ENCODE measurements at regions not wholly inside any gene's neighbourhood (a gene's known extent, or its start where the extent isn't known, plus 50 kb on each side); places are given as distances from the start of the nearest gene placed in this dataset.

GRCh38 chr2:2739231-2739795 lies 408.2 kb upstream of the MYT1L start:
- Histone ChIP-seq H3K9me3 (no peaks in the 10 kb centered on the region), H3K4me1 (no peaks in the 10 kb centered on the region), H3K27ac (no peak overlapping the region), H3K27me3 (no peaks in the 10 kb centered on the region), H3K4me3 (no peak overlapping the region), H3K36me3 (no peaks in the 10 kb centered on the region)
- TF ChIP-seq POLR2A (IDR thresholded peaks at IDR 0.05): no peak
- no peak for ATAC-seq (ENCODE audit: low FRiP score in 2 of 2)
- no peak for DNase-seq
- WGBS, 2 donors: 85 to 97% methylated on average over 6 to 9 of the region's 9 CpGs

- Histone ChIP-seq H3K9me3 (no peaks in the 10 kb centered on the region), H3K36me3 (no peaks in the 10 kb centered on the region), H3K4me1 (no peaks in the 10 kb centered on the region), H3K4me3 (no peak overlapping the region), H3K27ac (no peak overlapping the region), H3K27me3 (no peaks in the 10 kb centered on the region)
- TF ChIP-seq POLR2AphosphoS5 (IDR thresholded peaks at IDR 0.05) (no peak), CTCF (IDR thresholded peaks at IDR 0.05) (no peak), EP300 (IDR thresholded peaks at IDR 0.05) (no peak), POLR2A (IDR thresholded peaks at IDR 0.05) (no peak)
- DNase-seq (no peak), ATAC-seq (ENCODE audit: low FRiP score in 2 of 2) (no peak)
- WGBS, 2 donors: 64 to 80% methylated on average over 10 to 11 of the region's 11 CpGs
These were observed 407.6 kb upstream of the MYT1L start for GRCh38 chr2:2738684-2739083.

- Histone ChIP-seq H3K9me3 (no peaks in the 10 kb centered on the region), H3K27me3 (no peaks in the 10 kb centered on the region), H3K36me3 (no peaks in the 10 kb centered on the region), H3K4me3 (no peak overlapping the region), H3K27ac (no peak overlapping the region), H3K4me1 (no peaks in the 10 kb centered on the region)
- ATAC-seq (ENCODE audit: low FRiP score in 2 of 2): no peak
- 86 to 87% methylated on average over 11 of the region's 11 CpGs for WGBS, 2 donors
- TF ChIP-seq POLR2AphosphoS5 (IDR thresholded peaks at IDR 0.05): no peak
- no peak for TF ChIP-seq CTCF (IDR thresholded peaks at IDR 0.05)
- no peak for TF ChIP-seq EP300 (IDR thresholded peaks at IDR 0.05)
- TF ChIP-seq POLR2A (IDR thresholded peaks at IDR 0.05): no peak
- no peak for DNase-seq
These were observed 407.2 kb upstream of the MYT1L start for GRCh38 chr2:2738276-2738675.

GRCh38 chr2:2735041-2735440 lies 404.0 kb upstream of the MYT1L start:
- no peaks in the 10 kb centered on the region for H3K9me3 ChIP-seq
- DNase-seq (no peak), ATAC-seq (ENCODE audit: low FRiP score in 2 of 2) (no peak)
- 84 to 88% methylated on average over 7 of the region's 7 CpGs for WGBS, 2 donors
- H3K4me1 ChIP-seq: no peaks in the 10 kb centered on the region
- TF ChIP-seq POLR2AphosphoS5 (IDR thresholded peaks at IDR 0.05) (no peak), CTCF (IDR thresholded peaks at IDR 0.05) (no peak), POLR2A (IDR thresholded peaks at IDR 0.05) (no peak), EP300 (IDR thresholded peaks at IDR 0.05) (no peak)
- H3K27me3 ChIP-seq: no peaks in the 10 kb centered on the region
- no peak overlapping the region for H3K27ac ChIP-seq
- H3K4me3 ChIP-seq: no peak overlapping the region
- no peaks in the 10 kb centered on the region for H3K36me3 ChIP-seq

- Histone ChIP-seq H3K27ac (no peak overlapping the region), H3K36me3 (no peaks in the 10 kb centered on the region), H3K4me3 (no peak overlapping the region), H3K4me1 (no peaks in the 10 kb centered on the region), H3K27me3 (no peaks in the 10 kb centered on the region), H3K9me3 (no peaks in the 10 kb centered on the region)
- WGBS, 2 donors: 70 to 72% methylated on average over 8 to 9 of the region's 9 CpGs
- DNase-seq (no peak), ATAC-seq (ENCODE audit: low FRiP score in 2 of 2) (no peak)
- TF ChIP-seq CTCF (IDR thresholded peaks at IDR 0.05) (no peak), EP300 (IDR thresholded peaks at IDR 0.05) (no peak), POLR2A (IDR thresholded peaks at IDR 0.05) (no peak), POLR2AphosphoS5 (IDR thresholded peaks at IDR 0.05) (no peak)
These were observed 403.2 kb upstream of the MYT1L start for GRCh38 chr2:2734308-2734707.
